OCI-LY7 (cell line): ENCODE measurements at regions not wholly inside any gene's neighbourhood (a gene's known extent, or its start where the extent isn't known, plus 50 kb on each side); places are given as distances from the start of the nearest gene placed in this dataset.

Experiments
- BruUV-seq: library from RNA; stranded (reverse); fragments of 400-500 nt; replicated peaks from 2 replicates; lab custom pipeline; 2021; lab: Mats Ljungman, UMichigan
- CTCF ChIA-PET: fragments of 300-600 bp; sonication (Branson Sonifier 250); formaldehyde crosslinking; loops from one replicate; lab custom pipeline; 2022; ENCODE audit warnings: antibody characterized with exemption; ENCODE audit not compliant: unreplicated experiment; lab: Charles Lee
- POLR2A ChIA-PET: fragments of 300-600 bp; sonication (Branson Sonifier 250); formaldehyde crosslinking; loops from one replicate; lab custom pipeline; 2022; ENCODE audit warnings: antibody characterized with exemption; lab: Charles Lee
- DNase-seq: peaks from one replicate; pipeline ENCODE4 v3.0.0-alpha.2; 2015; ENCODE audit warnings: low spot score
- H2AFZ ChIP-seq: fragments of 200-600 bp; sonication (generic), shearing (Covaris generic); 2 replicates; pipeline ENCODE4 v1.6.1; 2014; ENCODE audit warnings: mild to moderate bottlenecking, antibody characterized with exemption, low read length, moderate library complexity
- H3K27ac ChIP-seq: fragments of 200-600 bp; sonication (generic); 2 replicates; pipeline ENCODE4 v1.5.1; 2014; ENCODE audit warnings: mixed run types, low read depth, mild to moderate bottlenecking, moderate library complexity, low read length, inconsistent platforms; ENCODE audit not compliant: poor library complexity, severe bottlenecking
- H3K36me3 ChIP-seq: fragments of 200-600 bp; sonication (generic); 2 replicates; pipeline ENCODE4 v1.6.1; 2014; ENCODE audit warnings: mild to moderate bottlenecking, antibody characterized with exemption, low read length, moderate library complexity, mixed read lengths; ENCODE audit not compliant: insufficient read depth
- H3K4me1 ChIP-seq: fragments of 200-600 bp; sonication (generic); 2 replicates; pipeline ENCODE4 v1.5.1; 2014; ENCODE audit warnings: mild to moderate bottlenecking, low read length; ENCODE audit not compliant: insufficient read depth, poor library complexity, severe bottlenecking
- H3K4me2 ChIP-seq: fragments of 200-600 bp; sonication (generic); 2 replicates; pipeline ENCODE4 v1.6.1; 2014; ENCODE audit warnings: mild to moderate bottlenecking, low read length
- H3K4me3 ChIP-seq: fragments of 200-600 bp; sonication (generic); 2 replicates; pipeline ENCODE4 v1.5.1; 2014; ENCODE audit warnings: mild to moderate bottlenecking, low read depth, low read length; ENCODE audit not compliant: poor library complexity, severe bottlenecking
- H3K79me2 ChIP-seq: fragments of 200-600 bp; sonication (generic); 2 replicates; pipeline ENCODE4 v1.6.1; 2016; ENCODE audit warnings: low read depth, mild to moderate bottlenecking, low read length, moderate library complexity, mixed read lengths; ENCODE audit not compliant: insufficient read depth
- H3K9me2 ChIP-seq: fragments of 200-600 bp; sonication (generic); 2 replicates; pipeline ENCODE4 v1.6.1; 2016; ENCODE audit warnings: mild to moderate bottlenecking, low read length, mixed read lengths; ENCODE audit not compliant: insufficient read depth
- H3K9me3 ChIP-seq: fragments of 200-600 bp; sonication (generic); 2 replicates; pipeline ENCODE4 v1.6.1; 2014; ENCODE audit warnings: mild to moderate bottlenecking, mixed run types, low read length, mixed read lengths
- H4K20me1 ChIP-seq: fragments of 200-600 bp; sonication (generic); 2 replicates; pipeline ENCODE4 v1.6.1; 2014; ENCODE audit warnings: mild to moderate bottlenecking, antibody characterized with exemption, low read length, moderate library complexity, mixed read lengths; ENCODE audit not compliant: insufficient read depth
- EZH2phosphoT487 ChIP-seq: fragments of 200-600 bp; sonication (generic); IDR thresholded peaks from 2 replicates; pipeline ENCODE4 v1.6.1; 2018; ENCODE audit warnings: low read depth, borderline replicate concordance, mild to moderate bottlenecking, mixed run types, antibody characterized with exemption, low read length, moderate library complexity, mixed read lengths
- intact Hi-C: fragments of 100-400 bp; cut with micrococcal nuclease; formaldehyde crosslinking; loops from one replicate; pipeline ENCODE4 v1.10.0; 2022; ENCODE audit not compliant: unreplicated experiment
- TF ChIP-seq, protein P1 (sequence below): fragments of 200-600 bp; sonication (generic); conservative IDR thresholded peaks from 2 replicates; pipeline ENCODE4 v1.5.1; 2014; ENCODE audit warnings: mild to moderate bottlenecking, antibody characterized with exemption, low read length, moderate library complexity, mixed read lengths

DNA sequence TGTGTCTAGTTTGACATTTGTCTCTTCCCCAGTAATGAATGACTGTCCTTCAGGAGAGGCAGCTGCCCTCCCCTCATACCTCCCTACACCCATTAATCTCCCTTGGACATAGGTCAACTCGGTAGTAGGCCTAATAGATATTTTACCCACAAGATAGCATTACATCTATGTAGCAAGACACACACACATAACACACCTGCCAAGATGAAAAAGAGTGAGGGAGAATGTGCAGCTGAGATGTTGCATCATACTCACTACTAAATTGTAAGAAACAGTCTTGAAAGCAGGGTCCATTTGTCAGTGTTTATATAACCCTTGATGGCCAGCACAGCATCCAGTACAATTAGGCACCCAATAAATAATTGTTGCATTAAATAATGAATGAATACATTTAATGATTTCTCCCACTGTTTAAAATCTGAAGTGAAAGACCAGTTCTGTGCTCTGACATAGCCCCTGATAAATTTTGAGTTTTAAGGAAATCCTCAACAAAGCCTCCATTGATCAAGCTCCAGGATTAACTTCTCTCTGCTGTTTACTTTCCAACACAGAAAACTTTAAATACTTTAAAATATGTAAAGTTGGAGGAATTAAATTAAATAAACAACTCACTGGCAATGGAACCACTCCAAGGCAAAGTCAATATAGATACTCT lies 440.8 kb upstream of the RASGEF1B start:
- no peak overlapping the region for H3K4me3 ChIP-seq
- TF ChIP-seq EZH2phosphoT487: no peak
- TF ChIP-seq, protein P1, sequence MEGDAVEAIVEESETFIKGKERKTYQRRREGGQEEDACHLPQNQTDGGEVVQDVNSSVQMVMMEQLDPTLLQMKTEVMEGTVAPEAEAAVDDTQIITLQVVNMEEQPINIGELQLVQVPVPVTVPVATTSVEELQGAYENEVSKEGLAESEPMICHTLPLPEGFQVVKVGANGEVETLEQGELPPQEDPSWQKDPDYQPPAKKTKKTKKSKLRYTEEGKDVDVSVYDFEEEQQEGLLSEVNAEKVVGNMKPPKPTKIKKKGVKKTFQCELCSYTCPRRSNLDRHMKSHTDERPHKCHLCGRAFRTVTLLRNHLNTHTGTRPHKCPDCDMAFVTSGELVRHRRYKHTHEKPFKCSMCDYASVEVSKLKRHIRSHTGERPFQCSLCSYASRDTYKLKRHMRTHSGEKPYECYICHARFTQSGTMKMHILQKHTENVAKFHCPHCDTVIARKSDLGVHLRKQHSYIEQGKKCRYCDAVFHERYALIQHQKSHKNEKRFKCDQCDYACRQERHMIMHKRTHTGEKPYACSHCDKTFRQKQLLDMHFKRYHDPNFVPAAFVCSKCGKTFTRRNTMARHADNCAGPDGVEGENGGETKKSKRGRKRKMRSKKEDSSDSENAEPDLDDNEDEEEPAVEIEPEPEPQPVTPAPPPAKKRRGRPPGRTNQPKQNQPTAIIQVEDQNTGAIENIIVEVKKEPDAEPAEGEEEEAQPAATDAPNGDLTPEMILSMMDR: no peak
- H3K4me1 ChIP-seq: no peaks in the 10 kb centered on the region
- no peak overlapping the region for H3K4me2 ChIP-seq
- no peaks in the 10 kb centered on the region for H4K20me1 ChIP-seq
- H2AFZ ChIP-seq: no peak overlapping the region
- POLR2A ChIA-PET: interaction anchor here (0.6 to 1.2 kb wide), 2 partner anchors 11 to 68 kb away, joined by 3 read pairs; no protein-coding TSS in a partner anchor
- CTCF ChIA-PET: interaction anchor here (0.8 to 1.0 kb wide), 2 partner anchors 18 to 441 kb away, joined by 3 read pairs; partner anchors contain the start of gene RASGEF1B
- H3K27ac ChIP-seq: no peak overlapping the region
- H3K9me3 ChIP-seq: no peaks in the 10 kb centered on the region
- intact Hi-C loops: loop anchor here (5.0 to 10.0 kb wide), 2 partner anchors 102 to 505 kb away; no protein-coding TSS in a partner anchor
- no peaks in the 10 kb centered on the region for H3K79me2 ChIP-seq
- DNase-seq: no peak
- H3K36me3 ChIP-seq: no peaks in the 10 kb centered on the region
- H3K9me2 ChIP-seq: no peaks in the 10 kb centered on the region
- no TSS peak for BruUV-seq

DNA sequence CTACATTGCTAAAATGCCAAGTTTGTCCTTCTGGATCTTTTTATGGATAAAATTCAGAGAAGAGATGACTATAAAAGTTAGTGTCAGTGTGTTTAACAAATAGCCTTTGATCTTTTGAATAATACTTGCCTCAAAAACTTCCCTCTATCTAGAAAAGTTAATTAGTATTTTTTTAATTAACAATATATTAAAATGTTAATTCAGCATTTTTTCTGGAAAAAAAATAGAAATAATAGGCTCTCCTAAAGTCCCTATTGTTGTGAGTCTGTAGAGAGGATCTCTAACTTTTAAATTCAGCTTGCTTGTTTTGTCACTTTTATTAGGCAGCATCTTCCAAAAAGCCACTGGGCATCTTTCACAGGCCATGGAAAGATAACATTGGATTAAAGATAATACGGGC lies 435.2 kb upstream of the RASGEF1B start:
- Histone ChIP-seq H3K9me2 (no peaks in the 10 kb centered on the region), H3K27ac (no peak overlapping the region), H3K4me1 (no peaks in the 10 kb centered on the region), H3K36me3 (no peaks in the 10 kb centered on the region), H2AFZ (no peak overlapping the region), H3K9me3 (no peaks in the 10 kb centered on the region), H3K79me2 (no peaks in the 10 kb centered on the region), H3K4me3 (no peak overlapping the region), H4K20me1 (no peaks in the 10 kb centered on the region), H3K4me2 (no peak overlapping the region)
- ChIA-PET CTCF (no interaction called here), POLR2A (interaction anchor here (0.7 kb wide), 1 partner anchor 767 kb away, joined by 4 read pairs; no protein-coding TSS in a partner anchor)
- no TSS peak for BruUV-seq
- DNase-seq: no peak
- intact Hi-C loops: no loop called here
- TF ChIP-seq, protein P1: no peak
- no peak for TF ChIP-seq EZH2phosphoT487

DNA sequence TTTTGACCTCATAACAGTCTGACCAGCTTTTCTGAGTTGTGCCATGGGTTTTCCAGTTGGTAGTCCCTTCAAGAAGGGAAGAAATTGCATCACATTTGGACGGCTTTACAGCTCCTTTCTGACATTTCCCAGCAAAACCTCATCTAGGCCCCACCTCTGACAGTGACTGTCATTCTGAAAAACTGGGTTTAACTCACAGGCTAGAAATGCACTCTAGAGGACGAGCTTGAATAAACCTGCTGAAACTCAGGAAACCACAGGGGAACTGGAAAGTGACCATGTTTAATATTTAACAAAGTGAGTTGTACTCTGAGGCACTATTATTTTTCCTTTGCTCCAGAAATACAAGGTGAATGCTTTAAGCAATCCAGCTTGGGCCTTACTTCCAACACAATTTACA lies 434.3 kb upstream of the RASGEF1B start:
- no TSS peak for BruUV-seq
- H4K20me1 ChIP-seq: no peaks in the 10 kb centered on the region
- POLR2A ChIA-PET: no interaction called here
- CTCF ChIA-PET: no interaction called here
- H3K36me3 ChIP-seq: no peaks in the 10 kb centered on the region
- no peaks in the 10 kb centered on the region for H3K9me2 ChIP-seq
- no peaks in the 10 kb centered on the region for H3K9me3 ChIP-seq
- no peak overlapping the region for H2AFZ ChIP-seq
- no peak overlapping the region for H3K27ac ChIP-seq
- H3K4me1 ChIP-seq: no peaks in the 10 kb centered on the region
- no peaks in the 10 kb centered on the region for H3K79me2 ChIP-seq
- H3K4me2 ChIP-seq: no peak overlapping the region
- no peak for DNase-seq
- no peak for TF ChIP-seq EZH2phosphoT487
- TF ChIP-seq, protein P1: no peak
- no peak overlapping the region for H3K4me3 ChIP-seq
- intact Hi-C loops: no loop called here
